H9 (cell line): ENCODE measurements at regions not wholly inside any gene's neighbourhood (a gene's known extent, or its start where the extent isn't known, plus 50 kb on each side); places are given as distances from the start of the nearest gene placed in this dataset.

ENCODE experiments used
- DNase-seq: peaks from one replicate; pipeline ENCODE4 v3.0.0-alpha.2; 2017
- H2AFZ ChIP-seq: one replicate; pipeline ENCODE4 v1.6.1; 2013; ENCODE audit warnings: mild to moderate bottlenecking, low read length, control low read depth, moderate library complexity
- H2AK5ac ChIP-seq: 2 replicates; pipeline ENCODE4 v1.6.1; 2013; ENCODE audit warnings: low read length, control low read depth, mixed read lengths; ENCODE audit not compliant: insufficient read length
- H2BK120ac ChIP-seq: one replicate; pipeline ENCODE4 v1.6.1; 2013; ENCODE audit warnings: low read depth, mild to moderate bottlenecking, low read length, control low read depth, inconsistent platforms; ENCODE audit not compliant: poor library complexity, severe bottlenecking
- H2BK12ac ChIP-seq: 2 replicates; pipeline ENCODE4 v1.6.1; 2013; ENCODE audit warnings: low read length, control low read depth, mixed read lengths, low read depth; ENCODE audit not compliant: insufficient read length
- H2BK15ac ChIP-seq: 2 replicates; pipeline ENCODE4 v1.6.1; 2013; ENCODE audit warnings: low read depth, low read length, control low read depth
- H2BK20ac ChIP-seq: one replicate; pipeline ENCODE4 v1.6.1; 2013; ENCODE audit warnings: low read depth, mild to moderate bottlenecking, low read length, control low read depth, inconsistent platforms; ENCODE audit not compliant: poor library complexity, severe bottlenecking
- H2BK5ac ChIP-seq: 2 replicates; pipeline ENCODE4 v1.6.1; 2013; ENCODE audit warnings: low read length, control low read depth, mixed read lengths; ENCODE audit not compliant: insufficient read length
- H3K14ac ChIP-seq: 2 replicates; pipeline ENCODE4 v1.6.1; 2013; ENCODE audit warnings: low read length, control low read depth; ENCODE audit not compliant: insufficient read depth
- H3K18ac ChIP-seq: 2 replicates; pipeline ENCODE4 v1.6.1; 2013; ENCODE audit warnings: low read depth, mild to moderate bottlenecking, mixed read lengths, low read length, control low read depth; ENCODE audit not compliant: insufficient read length
- H3K23ac ChIP-seq: 2 replicates; pipeline ENCODE4 v1.6.1; 2013; ENCODE audit warnings: low read length, control low read depth, mixed read lengths, low read depth; ENCODE audit not compliant: insufficient read length
- H3K23me2 ChIP-seq: 2 replicates; pipeline ENCODE4 v1.6.1; 2013; ENCODE audit warnings: low read depth, mild to moderate bottlenecking, mixed read lengths, low read length, control low read depth; ENCODE audit not compliant: insufficient read length, poor library complexity, severe bottlenecking
- H3K27ac ChIP-seq: 2 replicates; pipeline ENCODE4 v1.5.1; 2013; ENCODE audit warnings: low read length, control low read depth, mixed read lengths, low read depth; ENCODE audit not compliant: insufficient read length
- H3K27me3 ChIP-seq: 2 replicates; pipeline ENCODE4 v1.6.1; 2013; ENCODE audit warnings: low read length, control low read depth, inconsistent platforms; ENCODE audit not compliant: insufficient read depth
- H3K4ac ChIP-seq: 2 replicates; pipeline ENCODE4 v1.6.1; 2013; ENCODE audit warnings: low read depth, mild to moderate bottlenecking, control low read depth, inconsistent platforms, low read length, moderate library complexity
- H3K4me1 ChIP-seq: 2 replicates; pipeline ENCODE4 v1.6.1; 2013; ENCODE audit warnings: low read length, control low read depth, inconsistent platforms; ENCODE audit not compliant: insufficient read depth
- H3K4me2 ChIP-seq: 2 replicates; pipeline ENCODE4 v1.6.1; 2013; ENCODE audit warnings: low read length, control low read depth, mixed read lengths; ENCODE audit not compliant: insufficient read length, insufficient read depth
- H3K56ac ChIP-seq: 2 replicates; pipeline ENCODE4 v1.6.1; 2013; ENCODE audit warnings: low read depth, mild to moderate bottlenecking, mixed read lengths, low read length, control low read depth; ENCODE audit not compliant: insufficient read length
- H3K79me1 ChIP-seq: 2 replicates; pipeline ENCODE4 v1.6.1; 2013; ENCODE audit warnings: low read depth, mild to moderate bottlenecking, moderate library complexity, low read length, control low read depth, inconsistent platforms; ENCODE audit not compliant: insufficient read depth, poor library complexity, severe bottlenecking
- H3K79me2 ChIP-seq: 2 replicates; pipeline ENCODE4 v1.6.1; 2013; ENCODE audit warnings: low read length, control low read depth, inconsistent platforms; ENCODE audit not compliant: insufficient read depth
- H3K9ac ChIP-seq: 2 replicates; pipeline ENCODE4 v1.6.1; 2013; ENCODE audit warnings: low read length, control low read depth, mixed read lengths; ENCODE audit not compliant: insufficient read length; ENCODE audit errors: extremely low read depth
- H3K9me3 ChIP-seq: one replicate; pipeline ENCODE4 v1.6.1; 2013; ENCODE audit warnings: low read depth, low read length, inconsistent platforms; ENCODE audit not compliant: control insufficient read depth
- H3T11ph ChIP-seq: one replicate; pipeline ENCODE4 v1.6.1; 2013; ENCODE audit warnings: mild to moderate bottlenecking, low read length, control low read depth, inconsistent platforms
- H4K20me1 ChIP-seq: one replicate; pipeline ENCODE4 v1.6.1; 2013; ENCODE audit not compliant: control insufficient read depth, insufficient read length, insufficient read depth
- H4K5ac ChIP-seq: 2 replicates; pipeline ENCODE4 v1.6.1; 2013; ENCODE audit warnings: low read depth, mild to moderate bottlenecking, mixed read lengths, low read length, control low read depth; ENCODE audit not compliant: insufficient read length
- H4K8ac ChIP-seq: replicated peaks from 2 replicates; pipeline ENCODE4 v1.6.1; 2013; ENCODE audit warnings: low read length, control low read depth, mixed read lengths, low read depth; ENCODE audit not compliant: insufficient read length
- H4K91ac ChIP-seq: 2 replicates; pipeline ENCODE4 v1.6.1; 2013; ENCODE audit warnings: low read depth, mild to moderate bottlenecking, moderate library complexity, mixed read lengths, low read length, control low read depth; ENCODE audit not compliant: insufficient read length
- H3K27ac Mint-ChIP-seq, 3 experiments: 2 replicates in 2 of 3; 3 replicates in 1 of 3; pipeline ENCODE4 v1.8.0; 2020 to 2021; ENCODE audit warnings: mixed read lengths in 3 of 3, mild to moderate bottlenecking in 1 of 3, moderate library complexity in 1 of 3
- H3K27me3 Mint-ChIP-seq: 2 replicates; pipeline ENCODE4 v1.8.0; 2021; ENCODE audit warnings: low read depth, mild to moderate bottlenecking, moderate library complexity, mixed read lengths
- H3K36me3 Mint-ChIP-seq, 3 experiments: 2 replicates in 2 of 3; 3 replicates in 1 of 3; pipeline ENCODE4 v1.8.0; 2020 to 2021; ENCODE audit warnings: low read depth in 3 of 3, mixed read lengths in 3 of 3; ENCODE audit not compliant: insufficient read depth in 1 of 3
- H3K4me1 Mint-ChIP-seq, 2 experiments: 2 replicates each; pipeline ENCODE4 v1.8.0; 2020; ENCODE audit warnings: mixed read lengths in 2 of 2
- H3K4me3 Mint-ChIP-seq, 2 experiments: 2 replicates in 1 of 2; 3 replicates in 1 of 2; pipeline ENCODE4 v1.8.0; 2020 to 2021; ENCODE audit warnings: mild to moderate bottlenecking in 2 of 2, mixed read lengths in 2 of 2, moderate library complexity in 1 of 2
- H3K9me3 Mint-ChIP-seq, 2 experiments: 2 replicates in 1 of 2; 3 replicates in 1 of 2; pipeline ENCODE4 v1.8.0; 2020; ENCODE audit warnings: mild to moderate bottlenecking in 2 of 2, mixed read lengths in 2 of 2, moderate library complexity in 1 of 2
- CTCF ChIP-seq: fragments of 200-600 bp; sonication (generic); conservative IDR thresholded peaks from 3 replicates; pipeline ENCODE4 v1.8.0; 2021; ENCODE audit warnings: antibody characterized with exemption, mild to moderate bottlenecking
- WGBS: extraction: QIAGEN DNeasy Blood & Tissue Kit; methylation state at CpG from one replicate; pipeline ENCODE4 v1.1.7; 2013; ENCODE audit warnings: missing lambda C conversion rate, low lambda C conversion rate, mixed read lengths; ENCODE audit not compliant: insufficient read length; ENCODE audit errors: extremely low coverage; 5-methylcytosine and 5-hydroxymethylcytosine counted together

GRCh38 chr16:86011532-86011931, 112.6 kb downstream of the IRF8 start:
- H3K9me3 Mint-ChIP-seq: peaks cover 7 to 8% of the 10 kb centered on the region in 2 experiments
- H3K4me1 Mint-ChIP-seq: no peaks in the 10 kb centered on the region
- Histone ChIP-seq H2AFZ (no peak overlapping the region), H3K23me2 (no peaks in the 10 kb centered on the region), H3K27me3 (no peaks in the 10 kb centered on the region), H4K91ac (no peak overlapping the region), H2BK120ac (no peak overlapping the region), H2BK12ac (no peak overlapping the region), H3K56ac (no peak overlapping the region), H3T11ph (no peak overlapping the region), H3K23ac (no peak overlapping the region), H3K9me3 (no peaks in the 10 kb centered on the region), H4K8ac (no peak overlapping the region), H2AK5ac (no peak overlapping the region), H3K27ac (no peak overlapping the region), H2BK15ac (no peak overlapping the region), H3K9ac (no peak overlapping the region), H4K5ac (no peak overlapping the region), H3K14ac (no peak overlapping the region), H3K18ac (no peak overlapping the region), H3K4me1 (no peaks in the 10 kb centered on the region), H3K4me2 (no peak overlapping the region), H3K4ac (no peak overlapping the region), H3K79me1 (no peaks in the 10 kb centered on the region), H4K20me1 (no peaks in the 10 kb centered on the region), H2BK20ac (no peak overlapping the region), H3K79me2 (no peaks in the 10 kb centered on the region), H2BK5ac (no peak overlapping the region)
- no CpG with 5 or more reads among the region's 5 CpGs for WGBS
- no peak for TF ChIP-seq CTCF
- DNase-seq: no peak
- H3K36me3 Mint-ChIP-seq: peaks cover 3 to 5% (median 3%) of the 10 kb centered on the region in 3 experiments; a peak in 4 of 7 replicates
- no peak overlapping the region for H3K27ac Mint-ChIP-seq
- H3K27me3 Mint-ChIP-seq: peaks cover 23% of the 10 kb centered on the region
- H3K4me3 Mint-ChIP-seq: no peak overlapping the region
